Naive thymus-derived CD8-positive, alpha-beta T cell (primary cell): ENCODE measurements at regions not wholly inside any gene's neighbourhood (a gene's known extent, or its start where the extent isn't known, plus 50 kb on each side); places are given as distances from the start of the nearest gene placed in this dataset.

ENCODE experiments used
- ATAC-seq, 2 donors: fragments of 150-1000 bp; cut with Tn5 transposase in 1 of 2; sonication (Bioruptor Pico), chemical (Tn5 transposase) in 1 of 2; 1 replicate in 1 of 2; 2 replicates in 1 of 2; pipeline ENCODE4 v1.10.0; 2021; ENCODE audit warnings: mild to moderate bottlenecking in 2 of 2, moderate library complexity in 2 of 2
- POLR2A ChIA-PET: fragments of 350-600 bp; sonication (Branson Sonifier 250); formaldehyde crosslinking; loops from one replicate; lab custom pipeline; 2021; ENCODE audit warnings: antibody characterized with exemption; lab: Charles Lee
- DNase-seq, 10 donors: peaks; one replicate each; pipeline versions ENCODE4 v3.0.0 to v3.0.0-alpha.2; 2020 to 2022
- H3K27ac Mint-ChIP-seq, 10 donors: one replicate each; pipeline ENCODE4 v1.8.0; 2020 to 2022; ENCODE audit warnings: mild to moderate bottlenecking in 10 of 10, mixed read lengths in 10 of 10, moderate library complexity in 4 of 10, inconsistent platforms in 1 of 10
- H3K27me3 Mint-ChIP-seq, 5 donors: one replicate each; pipeline ENCODE4 v1.8.0; 2021 to 2022; ENCODE audit warnings: mixed read lengths in 5 of 5
- H3K36me3 Mint-ChIP-seq, 3 donors: one replicate each; pipeline ENCODE4 v1.8.0; 2020 to 2022; ENCODE audit warnings: mixed read lengths in 3 of 3, mild to moderate bottlenecking in 2 of 3, inconsistent platforms in 1 of 3
- H3K4me1 Mint-ChIP-seq, 4 donors: one replicate each; pipeline ENCODE4 v1.8.0; 2021 to 2022; ENCODE audit warnings: mixed read lengths in 4 of 4
- H3K4me3 Mint-ChIP-seq, 10 donors: one replicate each; pipeline ENCODE4 v1.8.0; 2020 to 2022; ENCODE audit warnings: mild to moderate bottlenecking in 10 of 10, mixed read lengths in 10 of 10, moderate library complexity in 6 of 10, inconsistent platforms in 1 of 10
- H3K9me3 Mint-ChIP-seq, 9 donors: one replicate each; pipeline ENCODE4 v1.8.0; 2020 to 2022; ENCODE audit warnings: mixed read lengths in 9 of 9, mild to moderate bottlenecking in 3 of 9, inconsistent platforms in 1 of 9, moderate library complexity in 1 of 9

DNA sequence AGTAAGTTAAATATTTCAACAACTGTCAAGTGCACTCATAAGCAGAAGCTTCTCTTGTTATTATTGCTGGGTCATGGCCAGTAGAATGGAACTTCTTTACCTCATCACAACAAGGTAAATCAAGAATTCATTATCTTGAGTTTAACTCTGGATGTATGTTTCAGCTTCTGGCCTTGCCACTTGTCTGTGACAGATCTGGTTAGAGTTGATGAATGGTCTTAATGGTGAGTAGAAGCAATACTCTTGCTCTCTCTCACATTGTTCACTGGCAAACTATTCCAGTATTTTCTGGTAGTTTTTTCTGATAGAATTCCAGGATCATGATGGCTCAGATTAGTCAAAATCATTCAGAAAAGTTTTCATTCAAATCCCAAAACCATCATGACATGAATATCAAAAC is 51.3 kb upstream of the NR4A2 start:
- H3K4me3 Mint-ChIP-seq, result no peak overlapping the region
- peaks cover 0 to 3% (median 0%) of the 10 kb centered on the region in 9 donors for H3K9me3 Mint-ChIP-seq
- peaks cover 0 to 2% (median 0%) of the 10 kb centered on the region in 5 donors for H3K27me3 Mint-ChIP-seq
- no peak overlapping the region for H3K27ac Mint-ChIP-seq
- peaks cover 0 to 1% (median 0%) of the 10 kb centered on the region in 3 donors for H3K36me3 Mint-ChIP-seq
- no peak for ATAC-seq
- no peaks in the 10 kb centered on the region for H3K4me1 Mint-ChIP-seq
- no peak for DNase-seq
- POLR2A ChIA-PET, result interaction anchor here (0.6 kb wide), 1 partner anchor 30 kb away, joined by 4 read pairs; no protein-coding TSS in a partner anchor

DNA sequence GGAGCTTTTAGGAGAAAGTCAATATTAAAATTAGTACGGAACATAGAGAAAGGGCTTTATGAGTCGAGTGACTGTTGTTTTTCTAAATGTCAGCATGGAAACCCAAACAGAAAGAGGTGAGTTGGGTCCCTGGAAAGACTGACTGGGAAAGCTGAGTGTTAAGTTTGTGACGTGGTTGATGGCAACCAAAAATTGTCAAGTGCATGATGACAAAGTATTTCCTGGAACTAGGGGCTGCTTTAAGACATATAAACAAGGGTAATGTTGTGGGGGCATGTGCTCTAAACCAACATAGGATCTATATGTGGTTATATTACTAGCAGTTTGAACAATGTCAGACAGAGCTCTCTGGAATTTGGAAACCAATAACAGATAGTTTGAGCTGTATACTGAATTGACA is 50.9 kb upstream of the GPD2 start:
- H3K36me3 Mint-ChIP-seq, result no peaks in the 10 kb centered on the region
- H3K4me3 Mint-ChIP-seq, result no peak overlapping the region
- H3K27me3 Mint-ChIP-seq, result peaks cover 0 to 4% (median 0%) of the 10 kb centered on the region in 5 donors
- DNase-seq (no peak), ATAC-seq (no peak)
- no peak overlapping the region for H3K27ac Mint-ChIP-seq
- H3K9me3 Mint-ChIP-seq, result no peaks in the 10 kb centered on the region
- H3K4me1 Mint-ChIP-seq, result no peaks in the 10 kb centered on the region
- POLR2A ChIA-PET, result no interaction called here
